Ishikawa (cell line): ENCODE measurements at regions not wholly inside any gene's neighbourhood (a gene's known extent, or its start where the extent isn't known, plus 50 kb on each side); places are given as distances from the start of the nearest gene placed in this dataset.

Experiments used
- CEBPB ChIP-seq: IDR thresholded peaks from 2 replicates; pipeline ENCODE4 v1.6.1; 2012
- CREB1 ChIP-seq: IDR thresholded peaks from 2 replicates; pipeline ENCODE4 v1.6.1; 2012; ENCODE audit warnings: low read depth
- EGR1 ChIP-seq: IDR thresholded peaks from 2 replicates; pipeline ENCODE4 v1.6.1; 2012
- EP300 ChIP-seq: IDR thresholded peaks from 2 replicates; pipeline ENCODE4 v1.6.1; 2012; ENCODE audit warnings: borderline replicate concordance
- FOXM1 ChIP-seq: IDR thresholded peaks from 2 replicates; pipeline ENCODE4 v1.6.1; 2012; ENCODE audit warnings: low read depth, borderline replicate concordance
- NFIC ChIP-seq: IDR thresholded peaks from 2 replicates; pipeline ENCODE4 v1.6.1; 2012
- RAD21 ChIP-seq: IDR thresholded peaks from 2 replicates; pipeline ENCODE4 v1.6.1; 2012; ENCODE audit warnings: low read depth
- TAF1 ChIP-seq: IDR thresholded peaks from 2 replicates; pipeline ENCODE4 v1.6.1; 2012; ENCODE audit warnings: low read depth, mild to moderate bottlenecking
- TCF12 ChIP-seq: IDR thresholded peaks from 2 replicates; pipeline ENCODE4 v1.6.1; 2012; ENCODE audit warnings: low read depth
- TEAD4 ChIP-seq: IDR thresholded peaks from 2 replicates; pipeline ENCODE4 v1.6.1; 2012
- YY1 ChIP-seq: IDR thresholded peaks from 2 replicates; pipeline ENCODE4 v1.6.1; 2012; ENCODE audit warnings: low read depth
- ZBTB7A ChIP-seq: IDR thresholded peaks from 2 replicates; pipeline ENCODE4 v1.6.1; 2012; ENCODE audit warnings: low read depth
- TF ChIP-seq, protein P1 (sequence below): IDR thresholded peaks from 2 replicates; pipeline ENCODE4 v1.6.1; 2012
- TF ChIP-seq, protein P2 (sequence below): IDR thresholded peaks from 2 replicates; pipeline ENCODE4 v1.6.1; 2012; ENCODE audit warnings: low read depth, mild to moderate bottlenecking
- TF ChIP-seq, protein P3 (sequence below): IDR thresholded peaks from 2 replicates; pipeline ENCODE4 v1.6.1; 2012

DNA sequence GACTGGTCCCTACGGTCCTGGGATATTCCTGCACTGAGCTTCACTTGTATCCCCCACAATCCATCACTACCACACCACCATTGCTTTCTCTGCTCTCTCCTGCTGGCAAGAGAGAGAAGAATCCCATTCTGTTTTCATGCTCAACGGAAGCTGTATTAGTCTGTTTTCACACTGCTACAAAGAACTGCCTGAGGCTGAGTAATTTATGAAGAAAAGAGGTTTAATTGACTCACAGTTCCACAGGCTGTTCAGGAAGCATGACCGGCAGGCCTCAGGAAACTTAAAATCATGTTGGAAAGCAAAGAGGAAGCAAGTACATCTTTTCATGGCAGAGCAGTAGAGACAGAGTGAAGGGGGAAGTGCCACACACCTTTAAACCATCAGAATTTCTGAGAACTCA, 260.4 kb upstream of the LYZL1 start:
- TF ChIP-seq YY1: no peak
- TF ChIP-seq EP300: no peak
- TF ChIP-seq TCF12: no peak
- TF ChIP-seq TAF1: no peak

DNA sequence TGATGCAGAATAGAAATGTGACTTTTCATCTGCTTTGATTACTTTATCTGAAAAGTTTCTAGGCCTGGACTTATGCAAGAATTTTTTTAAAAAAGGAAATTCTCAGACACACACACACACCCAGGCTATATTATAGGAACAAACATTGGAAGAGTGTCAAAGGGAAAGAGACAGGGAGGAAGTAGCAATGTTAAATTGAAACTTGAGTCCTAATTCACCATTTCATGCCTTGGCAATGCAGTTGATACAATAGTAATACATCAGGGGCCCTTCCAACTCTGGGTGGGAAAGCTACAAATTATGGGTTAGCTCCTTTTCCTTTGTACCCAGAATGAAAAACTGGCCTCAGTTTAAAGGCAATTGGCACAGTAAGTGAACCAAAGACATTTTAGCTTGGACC, 258.0 kb upstream of the LYZL1 start:
- TF ChIP-seq TAF1: no peak
- TF ChIP-seq EGR1: no peak
- no peak for TF ChIP-seq CEBPB
- no peak for TF ChIP-seq YY1
- TF ChIP-seq FOXM1: no peak
- no peak for TF ChIP-seq ZBTB7A
- TF ChIP-seq NFIC: no peak
- TF ChIP-seq, protein P1, sequence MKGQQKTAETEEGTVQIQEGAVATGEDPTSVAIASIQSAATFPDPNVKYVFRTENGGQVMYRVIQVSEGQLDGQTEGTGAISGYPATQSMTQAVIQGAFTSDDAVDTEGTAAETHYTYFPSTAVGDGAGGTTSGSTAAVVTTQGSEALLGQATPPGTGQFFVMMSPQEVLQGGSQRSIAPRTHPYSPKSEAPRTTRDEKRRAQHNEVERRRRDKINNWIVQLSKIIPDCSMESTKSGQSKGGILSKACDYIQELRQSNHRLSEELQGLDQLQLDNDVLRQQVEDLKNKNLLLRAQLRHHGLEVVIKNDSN: no peak
- TF ChIP-seq, protein P2, sequence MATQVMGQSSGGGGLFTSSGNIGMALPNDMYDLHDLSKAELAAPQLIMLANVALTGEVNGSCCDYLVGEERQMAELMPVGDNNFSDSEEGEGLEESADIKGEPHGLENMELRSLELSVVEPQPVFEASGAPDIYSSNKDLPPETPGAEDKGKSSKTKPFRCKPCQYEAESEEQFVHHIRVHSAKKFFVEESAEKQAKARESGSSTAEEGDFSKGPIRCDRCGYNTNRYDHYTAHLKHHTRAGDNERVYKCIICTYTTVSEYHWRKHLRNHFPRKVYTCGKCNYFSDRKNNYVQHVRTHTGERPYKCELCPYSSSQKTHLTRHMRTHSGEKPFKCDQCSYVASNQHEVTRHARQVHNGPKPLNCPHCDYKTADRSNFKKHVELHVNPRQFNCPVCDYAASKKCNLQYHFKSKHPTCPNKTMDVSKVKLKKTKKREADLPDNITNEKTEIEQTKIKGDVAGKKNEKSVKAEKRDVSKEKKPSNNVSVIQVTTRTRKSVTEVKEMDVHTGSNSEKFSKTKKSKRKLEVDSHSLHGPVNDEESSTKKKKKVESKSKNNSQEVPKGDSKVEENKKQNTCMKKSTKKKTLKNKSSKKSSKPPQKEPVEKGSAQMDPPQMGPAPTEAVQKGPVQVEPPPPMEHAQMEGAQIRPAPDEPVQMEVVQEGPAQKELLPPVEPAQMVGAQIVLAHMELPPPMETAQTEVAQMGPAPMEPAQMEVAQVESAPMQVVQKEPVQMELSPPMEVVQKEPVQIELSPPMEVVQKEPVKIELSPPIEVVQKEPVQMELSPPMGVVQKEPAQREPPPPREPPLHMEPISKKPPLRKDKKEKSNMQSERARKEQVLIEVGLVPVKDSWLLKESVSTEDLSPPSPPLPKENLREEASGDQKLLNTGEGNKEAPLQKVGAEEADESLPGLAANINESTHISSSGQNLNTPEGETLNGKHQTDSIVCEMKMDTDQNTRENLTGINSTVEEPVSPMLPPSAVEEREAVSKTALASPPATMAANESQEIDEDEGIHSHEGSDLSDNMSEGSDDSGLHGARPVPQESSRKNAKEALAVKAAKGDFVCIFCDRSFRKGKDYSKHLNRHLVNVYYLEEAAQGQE: no peak
- no peak for TF ChIP-seq EP300
- TF ChIP-seq RAD21: no peak
- TF ChIP-seq, protein P3, sequence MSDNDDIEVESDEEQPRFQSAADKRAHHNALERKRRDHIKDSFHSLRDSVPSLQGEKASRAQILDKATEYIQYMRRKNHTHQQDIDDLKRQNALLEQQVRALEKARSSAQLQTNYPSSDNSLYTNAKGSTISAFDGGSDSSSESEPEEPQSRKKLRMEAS: no peak
- TF ChIP-seq CREB1: no peak
- no peak for TF ChIP-seq TEAD4
- TF ChIP-seq TCF12: no peak

DNA sequence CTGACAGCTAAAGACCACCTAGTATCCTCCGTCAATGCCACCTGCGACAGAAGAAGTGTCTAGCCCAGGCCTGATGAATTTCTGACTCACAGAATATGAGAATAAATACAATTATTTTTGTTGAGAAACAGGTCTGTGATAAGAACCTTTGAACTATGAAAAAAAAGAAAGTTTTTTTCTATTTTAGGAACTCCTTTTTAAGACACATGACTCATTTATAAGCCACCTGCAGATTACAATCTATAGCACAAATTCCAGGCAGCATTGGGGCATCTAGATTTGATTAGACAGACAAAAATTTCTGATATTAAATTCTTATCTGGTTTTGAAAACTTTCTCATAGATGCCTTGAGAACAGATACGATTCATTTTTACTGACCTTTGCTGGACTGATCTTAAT, 256.7 kb upstream of the LYZL1 start:
- TF ChIP-seq FOXM1 (no peak), EGR1 (no peak), ZBTB7A (no peak), CEBPB (no peak), TAF1 (no peak), RAD21 (no peak), NFIC (no peak), YY1 (no peak), CREB1 (no peak), TEAD4 (no peak)
- TF ChIP-seq, protein P2: no peak
- TF ChIP-seq, protein P1: no peak

DNA sequence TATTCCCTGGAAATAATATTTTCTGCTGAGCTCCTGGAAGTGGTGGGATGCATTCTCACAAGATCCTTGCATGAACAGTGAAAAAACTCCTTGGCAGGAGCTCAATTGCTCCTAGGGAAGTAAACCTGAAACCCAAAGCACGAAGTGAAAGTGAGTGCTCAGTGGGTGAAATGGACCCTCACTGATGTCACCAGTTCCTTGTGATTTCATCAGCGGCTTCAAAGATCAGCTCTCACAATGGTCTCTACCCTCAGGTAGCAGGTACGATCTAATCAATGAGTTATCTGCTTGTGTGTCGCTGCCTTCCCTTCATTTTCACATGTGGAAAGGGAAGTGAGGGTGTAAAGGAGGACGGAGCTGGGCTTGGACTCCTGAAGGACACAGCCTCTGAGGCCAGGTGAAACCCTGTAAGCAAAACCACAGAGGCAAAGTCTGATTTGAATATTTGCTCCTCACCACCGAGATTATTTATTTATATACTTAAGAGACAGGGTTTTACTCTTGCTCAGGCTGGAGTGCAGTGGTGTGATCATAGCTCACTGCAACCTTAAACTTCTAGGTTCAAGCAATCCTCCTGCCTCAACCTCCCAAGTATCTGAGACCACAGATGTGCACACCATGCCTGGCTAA, 255.4 kb upstream of the LYZL1 start:
- TF ChIP-seq CREB1: no peak
- TF ChIP-seq FOXM1: no peak
- TF ChIP-seq NFIC: no peak
- TF ChIP-seq RAD21: no peak
- no peak for TF ChIP-seq EGR1
- TF ChIP-seq TAF1: no peak
- no peak for TF ChIP-seq EP300
- no peak for TF ChIP-seq CEBPB
- TF ChIP-seq YY1: no peak
- no peak for TF ChIP-seq TCF12
- no peak for TF ChIP-seq TEAD4
- TF ChIP-seq, protein P3: no peak
- TF ChIP-seq, protein P1: no peak
- TF ChIP-seq ZBTB7A: no peak
- TF ChIP-seq, protein P2: no peak
